Liver (tissue), 3 donors: ENCODE measurements at regions not wholly inside any gene's neighbourhood (a gene's known extent, or its start where the extent isn't known, plus 50 kb on each side); places are given as distances from the start of the nearest gene placed in this dataset.

ENCODE experiments used
- FOXA1 ChIP-seq: IDR thresholded peaks from 2 replicates; pipeline ENCODE4 v1.6.1; 2016; ENCODE audit warnings: antibody characterized with exemption
- FOXA2 ChIP-seq: IDR thresholded peaks from 2 replicates; pipeline ENCODE4 v1.6.1; 2016; ENCODE audit warnings: antibody characterized with exemption
- HNF4A ChIP-seq, 2 donors: conservative IDR thresholded peaks; 2 replicates each; pipeline ENCODE4 v1.6.1; 2016; ENCODE audit warnings: antibody characterized with exemption in 2 of 2, mild to moderate bottlenecking in 2 of 2
- HNF4G ChIP-seq: IDR thresholded peaks from 2 replicates; pipeline ENCODE4 v1.6.1; 2016; ENCODE audit warnings: antibody characterized with exemption
- NR2F2 ChIP-seq: IDR thresholded peaks from 2 replicates; pipeline ENCODE4 v1.6.1; 2016; ENCODE audit warnings: antibody characterized with exemption
- RAD21 ChIP-seq, 2 donors: IDR thresholded peaks; 2 replicates each; pipeline ENCODE4 v1.6.1; 2016; ENCODE audit warnings: antibody characterized with exemption in 2 of 2, mild to moderate bottlenecking in 2 of 2
- RXRA ChIP-seq, 2 donors: IDR thresholded peaks; 2 replicates each; pipeline ENCODE4 v1.6.1; 2017 to 2018; ENCODE audit warnings: antibody characterized with exemption in 2 of 2, mild to moderate bottlenecking in 1 of 2
- SP1 ChIP-seq: IDR thresholded peaks from 2 replicates; pipeline ENCODE4 v1.6.1; 2018; ENCODE audit warnings: antibody characterized with exemption, mild to moderate bottlenecking
- TAF1 ChIP-seq: conservative IDR thresholded peaks from 2 replicates; pipeline ENCODE4 v1.6.1; 2016; ENCODE audit warnings: antibody characterized with exemption, mild to moderate bottlenecking
- YY1 ChIP-seq: IDR thresholded peaks from 2 replicates; pipeline ENCODE4 v1.6.1; 2016; ENCODE audit warnings: antibody characterized with exemption, mild to moderate bottlenecking
- TF ChIP-seq, protein P1 (sequence below): fragments of 150-350 bp; IDR thresholded peaks from 2 replicates; pipeline ENCODE4 v1.5.1; 2017; ENCODE audit warnings: improper control_type of control experiment, low read depth, low read length; ENCODE audit not compliant: missing input control
- TF ChIP-seq, protein P2 (sequence below): IDR thresholded peaks from 2 replicates; pipeline ENCODE4 v1.6.1; 2016; ENCODE audit warnings: antibody characterized with exemption
- TF ChIP-seq, protein P3 (sequence below): IDR thresholded peaks from 2 replicates; pipeline ENCODE4 v1.6.1; 2016; ENCODE audit warnings: antibody characterized with exemption
- TF ChIP-seq, protein P4 (sequence below): IDR thresholded peaks from 2 replicates; pipeline ENCODE4 v1.6.1; 2016; ENCODE audit warnings: antibody characterized with exemption, mild to moderate bottlenecking
- donor health status: healthy.
- donor health status: healthy.

DNA sequence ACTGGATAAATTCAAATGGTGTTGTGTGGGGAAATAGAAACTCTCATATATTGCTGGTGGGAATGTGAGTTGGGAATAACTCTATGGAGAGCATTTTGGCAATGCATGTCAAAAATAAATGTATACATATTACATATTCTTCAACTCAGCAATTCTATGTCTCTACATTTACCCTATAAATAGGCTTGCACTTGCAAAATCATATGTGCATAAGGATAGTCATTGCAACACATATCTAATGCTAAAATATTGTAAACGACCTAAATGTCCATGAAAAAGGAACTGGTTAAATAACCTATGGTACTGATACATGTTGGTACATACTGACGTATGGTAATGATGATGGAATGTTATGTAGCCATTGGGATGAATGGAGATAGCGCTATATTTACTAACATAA is 94.5 kb upstream of the CHD1 start:
- TF ChIP-seq, protein P1, sequence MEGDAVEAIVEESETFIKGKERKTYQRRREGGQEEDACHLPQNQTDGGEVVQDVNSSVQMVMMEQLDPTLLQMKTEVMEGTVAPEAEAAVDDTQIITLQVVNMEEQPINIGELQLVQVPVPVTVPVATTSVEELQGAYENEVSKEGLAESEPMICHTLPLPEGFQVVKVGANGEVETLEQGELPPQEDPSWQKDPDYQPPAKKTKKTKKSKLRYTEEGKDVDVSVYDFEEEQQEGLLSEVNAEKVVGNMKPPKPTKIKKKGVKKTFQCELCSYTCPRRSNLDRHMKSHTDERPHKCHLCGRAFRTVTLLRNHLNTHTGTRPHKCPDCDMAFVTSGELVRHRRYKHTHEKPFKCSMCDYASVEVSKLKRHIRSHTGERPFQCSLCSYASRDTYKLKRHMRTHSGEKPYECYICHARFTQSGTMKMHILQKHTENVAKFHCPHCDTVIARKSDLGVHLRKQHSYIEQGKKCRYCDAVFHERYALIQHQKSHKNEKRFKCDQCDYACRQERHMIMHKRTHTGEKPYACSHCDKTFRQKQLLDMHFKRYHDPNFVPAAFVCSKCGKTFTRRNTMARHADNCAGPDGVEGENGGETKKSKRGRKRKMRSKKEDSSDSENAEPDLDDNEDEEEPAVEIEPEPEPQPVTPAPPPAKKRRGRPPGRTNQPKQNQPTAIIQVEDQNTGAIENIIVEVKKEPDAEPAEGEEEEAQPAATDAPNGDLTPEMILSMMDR = no peak
- TF ChIP-seq TAF1 (no peak), SP1 (no peak), RAD21 (IDR thresholded peaks at IDR 0.05) (no peak), HNF4A (conservative IDR thresholded peaks at IDR 0.05) (no peak), FOXA2 (no peak), RXRA (IDR thresholded peaks at IDR 0.05) (no peak), HNF4G (no peak), FOXA1 (no peak), YY1 (no peak), NR2F2 (no peak)
- TF ChIP-seq, protein P2, sequence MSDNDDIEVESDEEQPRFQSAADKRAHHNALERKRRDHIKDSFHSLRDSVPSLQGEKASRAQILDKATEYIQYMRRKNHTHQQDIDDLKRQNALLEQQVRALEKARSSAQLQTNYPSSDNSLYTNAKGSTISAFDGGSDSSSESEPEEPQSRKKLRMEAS = no peak
- TF ChIP-seq, protein P3, sequence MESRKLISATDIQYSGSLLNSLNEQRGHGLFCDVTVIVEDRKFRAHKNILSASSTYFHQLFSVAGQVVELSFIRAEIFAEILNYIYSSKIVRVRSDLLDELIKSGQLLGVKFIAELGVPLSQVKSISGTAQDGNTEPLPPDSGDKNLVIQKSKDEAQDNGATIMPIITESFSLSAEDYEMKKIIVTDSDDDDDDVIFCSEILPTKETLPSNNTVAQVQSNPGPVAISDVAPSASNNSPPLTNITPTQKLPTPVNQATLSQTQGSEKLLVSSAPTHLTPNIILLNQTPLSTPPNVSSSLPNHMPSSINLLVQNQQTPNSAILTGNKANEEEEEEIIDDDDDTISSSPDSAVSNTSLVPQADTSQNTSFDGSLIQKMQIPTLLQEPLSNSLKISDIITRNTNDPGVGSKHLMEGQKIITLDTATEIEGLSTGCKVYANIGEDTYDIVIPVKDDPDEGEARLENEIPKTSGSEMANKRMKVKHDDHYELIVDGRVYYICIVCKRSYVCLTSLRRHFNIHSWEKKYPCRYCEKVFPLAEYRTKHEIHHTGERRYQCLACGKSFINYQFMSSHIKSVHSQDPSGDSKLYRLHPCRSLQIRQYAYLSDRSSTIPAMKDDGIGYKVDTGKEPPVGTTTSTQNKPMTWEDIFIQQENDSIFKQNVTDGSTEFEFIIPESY = no peak
- TF ChIP-seq, protein P4, sequence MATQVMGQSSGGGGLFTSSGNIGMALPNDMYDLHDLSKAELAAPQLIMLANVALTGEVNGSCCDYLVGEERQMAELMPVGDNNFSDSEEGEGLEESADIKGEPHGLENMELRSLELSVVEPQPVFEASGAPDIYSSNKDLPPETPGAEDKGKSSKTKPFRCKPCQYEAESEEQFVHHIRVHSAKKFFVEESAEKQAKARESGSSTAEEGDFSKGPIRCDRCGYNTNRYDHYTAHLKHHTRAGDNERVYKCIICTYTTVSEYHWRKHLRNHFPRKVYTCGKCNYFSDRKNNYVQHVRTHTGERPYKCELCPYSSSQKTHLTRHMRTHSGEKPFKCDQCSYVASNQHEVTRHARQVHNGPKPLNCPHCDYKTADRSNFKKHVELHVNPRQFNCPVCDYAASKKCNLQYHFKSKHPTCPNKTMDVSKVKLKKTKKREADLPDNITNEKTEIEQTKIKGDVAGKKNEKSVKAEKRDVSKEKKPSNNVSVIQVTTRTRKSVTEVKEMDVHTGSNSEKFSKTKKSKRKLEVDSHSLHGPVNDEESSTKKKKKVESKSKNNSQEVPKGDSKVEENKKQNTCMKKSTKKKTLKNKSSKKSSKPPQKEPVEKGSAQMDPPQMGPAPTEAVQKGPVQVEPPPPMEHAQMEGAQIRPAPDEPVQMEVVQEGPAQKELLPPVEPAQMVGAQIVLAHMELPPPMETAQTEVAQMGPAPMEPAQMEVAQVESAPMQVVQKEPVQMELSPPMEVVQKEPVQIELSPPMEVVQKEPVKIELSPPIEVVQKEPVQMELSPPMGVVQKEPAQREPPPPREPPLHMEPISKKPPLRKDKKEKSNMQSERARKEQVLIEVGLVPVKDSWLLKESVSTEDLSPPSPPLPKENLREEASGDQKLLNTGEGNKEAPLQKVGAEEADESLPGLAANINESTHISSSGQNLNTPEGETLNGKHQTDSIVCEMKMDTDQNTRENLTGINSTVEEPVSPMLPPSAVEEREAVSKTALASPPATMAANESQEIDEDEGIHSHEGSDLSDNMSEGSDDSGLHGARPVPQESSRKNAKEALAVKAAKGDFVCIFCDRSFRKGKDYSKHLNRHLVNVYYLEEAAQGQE = no peak
